Memory B cell (primary cell): ENCODE measurements at regions not wholly inside any gene's neighbourhood (a gene's known extent, or its start where the extent isn't known, plus 50 kb on each side); places are given as distances from the start of the nearest gene placed in this dataset.

Experiments used
- ATAC-seq: fragments of 150-1000 bp; cut with Tn5 transposase; 2 replicates; pipeline ENCODE4 v1.10.0; 2021; ENCODE audit warnings: low read depth, mild to moderate bottlenecking, moderate library complexity
- DNase-seq, 2 donors: peaks; one replicate each; pipeline ENCODE4 v3.0.0; 2022; ENCODE audit warnings: low spot score in 2 of 2
- H3K27ac Mint-ChIP-seq: one replicate; pipeline ENCODE4 v1.8.0; 2022; ENCODE audit warnings: mild to moderate bottlenecking, moderate library complexity, mixed read lengths
- H3K27me3 Mint-ChIP-seq: one replicate; pipeline ENCODE4 v1.8.0; 2022; ENCODE audit warnings: mixed read lengths
- H3K36me3 Mint-ChIP-seq: one replicate; pipeline ENCODE4 v1.8.0; 2022; ENCODE audit warnings: mild to moderate bottlenecking, mixed read lengths
- H3K4me1 Mint-ChIP-seq: one replicate; pipeline ENCODE4 v1.8.0; 2022; ENCODE audit warnings: mixed read lengths
- H3K4me3 Mint-ChIP-seq: one replicate; pipeline ENCODE4 v1.8.0; 2022; ENCODE audit warnings: mild to moderate bottlenecking, moderate library complexity, mixed read lengths
- H3K9me3 Mint-ChIP-seq: one replicate; pipeline ENCODE4 v1.8.0; 2022; ENCODE audit warnings: mixed read lengths

- DNase-seq (no peak), ATAC-seq (no peak)
- Mint-ChIP-seq H3K27ac (no peak overlapping the region), H3K4me1 (peaks cover 23% of the 10 kb centered on the region), H3K4me3 (no peak overlapping the region), H3K27me3 (peaks cover 8% of the 10 kb centered on the region), H3K36me3 (peaks cover under 1% of the 10 kb centered on the region), H3K9me3 (no peaks in the 10 kb centered on the region)
Observed at GRCh38 chr4:3391422-3391821, 50.3 kb upstream of the HGFAC start.
